Stomach (tissue), 4 donors: ENCODE measurements at regions not wholly inside any gene's neighbourhood (a gene's known extent, or its start where the extent isn't known, plus 50 kb on each side); places are given as distances from the start of the nearest gene placed in this dataset.

Experiments
- POLR2A ChIP-seq, 4 donors: fragments of 450-650 bp; IDR thresholded peaks; one replicate each; pipeline ENCODE4 v1.6.1; 2016; ENCODE audit warnings: antibody characterized with exemption in 4 of 4, control low read depth in 2 of 4, mild to moderate bottlenecking in 1 of 4, moderate library complexity in 1 of 4
- TF ChIP-seq, protein P1 (sequence below), 7 experiments: fragments of 450-650 bp in 4 of 7; fragments of 200-600 bp in 3 of 7; sonication (generic) in 3 of 7; IDR thresholded peaks; one replicate each; pipeline ENCODE4 v1.5.1; 2016 to 2019; ENCODE audit warnings: antibody characterized with exemption in 7 of 7, control low read depth in 2 of 7, mild to moderate bottlenecking in 1 of 7

DNA sequence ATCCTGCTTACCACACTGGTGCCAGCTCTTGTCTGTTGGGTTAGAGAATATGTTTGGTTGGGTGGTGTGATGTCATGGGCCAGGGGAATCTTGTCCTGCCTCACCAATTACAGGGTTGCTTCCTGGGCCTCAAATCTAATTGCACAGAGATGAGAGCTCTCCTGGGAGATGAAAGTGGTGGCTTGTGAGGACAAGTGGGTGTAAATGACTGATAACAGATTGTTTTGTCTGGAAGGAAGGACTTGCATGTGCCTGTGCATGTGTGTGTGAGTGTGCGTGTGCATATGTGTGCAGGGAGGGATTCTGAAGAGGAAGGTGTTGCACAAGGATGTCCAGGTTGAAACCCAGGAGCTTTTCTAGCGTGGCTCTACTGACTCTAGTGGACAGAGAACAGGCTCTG, 271.9 kb downstream of the LOXHD1 start:
- no peak for TF ChIP-seq POLR2A (IDR thresholded peaks at IDR 0.05)
- TF ChIP-seq, protein P1, sequence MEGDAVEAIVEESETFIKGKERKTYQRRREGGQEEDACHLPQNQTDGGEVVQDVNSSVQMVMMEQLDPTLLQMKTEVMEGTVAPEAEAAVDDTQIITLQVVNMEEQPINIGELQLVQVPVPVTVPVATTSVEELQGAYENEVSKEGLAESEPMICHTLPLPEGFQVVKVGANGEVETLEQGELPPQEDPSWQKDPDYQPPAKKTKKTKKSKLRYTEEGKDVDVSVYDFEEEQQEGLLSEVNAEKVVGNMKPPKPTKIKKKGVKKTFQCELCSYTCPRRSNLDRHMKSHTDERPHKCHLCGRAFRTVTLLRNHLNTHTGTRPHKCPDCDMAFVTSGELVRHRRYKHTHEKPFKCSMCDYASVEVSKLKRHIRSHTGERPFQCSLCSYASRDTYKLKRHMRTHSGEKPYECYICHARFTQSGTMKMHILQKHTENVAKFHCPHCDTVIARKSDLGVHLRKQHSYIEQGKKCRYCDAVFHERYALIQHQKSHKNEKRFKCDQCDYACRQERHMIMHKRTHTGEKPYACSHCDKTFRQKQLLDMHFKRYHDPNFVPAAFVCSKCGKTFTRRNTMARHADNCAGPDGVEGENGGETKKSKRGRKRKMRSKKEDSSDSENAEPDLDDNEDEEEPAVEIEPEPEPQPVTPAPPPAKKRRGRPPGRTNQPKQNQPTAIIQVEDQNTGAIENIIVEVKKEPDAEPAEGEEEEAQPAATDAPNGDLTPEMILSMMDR (IDR thresholded peaks at IDR 0.05): no peak
